NCI-H748 treated with DMSO at 0.1 percent for 48 hours (cell line): ENCODE measurements at regions not wholly inside any gene's neighbourhood (a gene's known extent, or its start where the extent isn't known, plus 50 kb on each side); places are given as distances from the start of the nearest gene placed in this dataset.

Experiments
- DNase-seq: peaks from one replicate; lab custom pipeline; 2025; lab: John Stamatoyannopoulos, UW

GRCh38 chr11:69931060-69931910 is 112.1 kb upstream of the FGF3 start:
- DNase-seq: no peak

DNA sequence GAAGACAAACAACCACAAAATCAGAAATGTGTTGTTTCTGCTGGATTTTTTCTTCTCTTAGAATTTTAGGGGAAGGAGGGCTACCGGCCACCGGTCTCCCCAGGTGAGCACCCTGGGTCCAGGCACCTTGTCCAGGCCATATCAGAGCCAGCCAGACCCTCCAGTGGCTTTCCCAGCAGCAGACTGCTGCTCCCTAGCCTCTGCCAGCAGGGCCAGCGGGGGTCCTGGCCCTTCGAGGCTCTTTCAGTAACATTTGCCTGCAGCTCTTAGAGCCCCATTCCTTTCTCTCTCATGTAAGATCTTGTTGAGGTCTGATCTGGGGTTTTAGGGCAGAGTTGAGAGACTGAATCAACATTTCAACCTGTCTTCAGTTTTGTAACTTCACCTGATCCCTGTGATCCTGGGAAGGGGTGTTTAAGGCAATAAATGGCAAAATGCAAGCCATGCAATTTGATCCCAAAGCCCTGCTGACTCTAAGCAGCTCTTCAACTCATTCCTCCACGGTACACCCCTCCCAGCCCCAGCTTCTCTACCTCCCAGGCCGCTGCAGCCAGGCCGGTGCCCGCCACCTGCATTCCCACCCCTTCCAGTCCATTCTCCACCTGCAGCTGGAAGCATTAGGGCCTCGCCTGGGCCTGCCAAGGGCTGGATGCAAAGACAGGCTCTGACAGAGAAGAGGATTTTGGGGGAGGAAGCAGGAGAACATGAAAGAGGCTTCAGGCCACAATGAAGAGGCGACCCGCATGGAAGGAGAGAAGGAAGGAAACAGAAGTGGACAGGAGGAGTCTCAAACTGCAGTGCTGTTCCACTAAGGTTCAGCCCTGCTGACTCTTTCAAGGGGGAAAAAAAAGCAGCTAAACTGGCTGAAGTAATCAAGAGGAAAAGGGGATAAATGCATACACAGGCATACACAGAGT is 113.0 kb upstream of the FGF3 start:
- no peak for DNase-seq

DNA sequence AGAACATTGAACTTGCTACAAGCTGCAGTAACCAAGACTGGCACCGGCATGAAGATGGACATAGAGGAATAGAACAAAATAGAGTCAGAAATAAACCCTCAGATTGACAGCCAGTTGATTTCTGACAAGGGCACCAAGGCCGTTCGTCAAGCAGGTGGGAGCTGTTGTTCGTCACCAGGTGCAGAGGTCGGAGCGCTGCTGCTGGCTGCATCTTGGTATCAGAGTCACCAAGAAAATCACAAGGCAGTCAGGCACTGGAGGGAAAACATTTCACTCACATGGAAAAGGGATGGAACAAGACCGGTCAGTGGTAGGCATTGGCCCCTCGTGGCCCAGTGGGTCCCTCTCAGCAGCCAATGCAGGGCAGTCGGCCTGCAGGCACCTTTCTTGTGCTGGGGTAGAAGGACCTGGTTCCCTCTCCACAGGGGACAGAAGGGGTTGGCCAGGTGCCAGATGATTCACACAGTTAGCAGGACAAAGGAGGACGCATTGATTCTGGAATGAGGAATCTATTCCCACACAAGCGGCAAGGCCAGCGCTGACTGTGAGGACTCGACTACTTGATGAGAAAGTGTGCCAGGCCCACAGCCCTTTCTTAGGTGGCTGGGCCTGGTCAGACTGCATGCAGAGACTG is 115.8 kb upstream of the FGF3 start:
- DNase-seq: peak; percentile 8

- DNase-seq: no peak
Observed at GRCh38 chr11:69935941-69936505, 116.8 kb upstream of the FGF3 start.

DNA sequence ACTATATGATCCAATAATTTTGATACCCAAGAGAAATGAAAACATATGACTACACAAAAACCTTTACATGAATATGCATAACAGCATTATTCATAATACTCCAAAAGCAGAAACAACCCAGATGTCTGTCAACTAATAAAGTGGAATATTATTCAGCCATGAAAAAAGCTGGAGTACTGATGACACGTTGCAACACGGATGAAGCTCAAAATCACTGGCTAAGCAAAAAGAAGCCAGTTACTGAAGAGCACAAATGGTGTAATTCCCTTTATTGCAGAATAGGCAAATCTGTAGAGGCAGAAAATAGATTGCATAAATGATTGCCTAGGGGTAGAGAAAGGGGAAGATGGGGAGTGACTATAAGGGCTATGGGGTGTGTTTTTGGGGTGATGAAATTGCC is 117.6 kb upstream of the FGF3 start:
- DNase-seq: no peak

GRCh38 chr11:69938206-69938605 is 119.0 kb upstream of the FGF3 start:
- DNase-seq: no peak

DNA sequence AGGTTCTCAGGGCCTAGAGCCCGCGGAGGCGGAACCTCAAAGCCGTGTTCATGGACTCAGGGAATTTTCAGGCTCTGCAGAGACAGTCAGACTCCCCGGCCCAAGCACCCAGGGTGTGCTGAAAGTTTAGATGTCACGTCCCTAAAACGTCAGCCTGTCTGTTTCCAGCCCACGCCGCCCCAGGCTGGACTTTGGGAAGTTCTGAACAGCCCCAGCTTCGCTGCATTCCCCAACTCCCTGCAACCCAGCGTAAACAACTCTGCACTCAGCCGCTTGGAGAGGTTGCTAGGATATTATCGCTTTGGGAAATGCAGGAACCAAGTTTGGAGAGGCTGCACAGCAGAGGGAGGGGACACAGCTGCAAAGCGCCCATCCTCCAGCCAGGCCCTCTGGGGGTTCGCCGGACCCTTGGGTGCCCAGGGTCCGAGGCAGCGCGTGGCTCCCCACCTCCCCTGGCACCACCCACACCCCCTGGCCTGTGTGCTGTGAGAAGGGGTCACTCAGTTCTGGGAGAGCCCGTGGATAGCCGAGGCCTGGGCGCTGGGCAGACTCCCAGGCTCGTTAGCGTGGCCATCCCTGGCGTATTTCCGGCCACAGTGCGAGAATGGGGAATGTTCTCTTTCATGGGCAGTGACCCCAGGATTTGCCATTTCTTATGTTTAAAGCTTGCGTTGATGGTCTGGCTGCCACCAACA is 120.5 kb upstream of the FGF3 start:
- DNase-seq: no peak

DNA sequence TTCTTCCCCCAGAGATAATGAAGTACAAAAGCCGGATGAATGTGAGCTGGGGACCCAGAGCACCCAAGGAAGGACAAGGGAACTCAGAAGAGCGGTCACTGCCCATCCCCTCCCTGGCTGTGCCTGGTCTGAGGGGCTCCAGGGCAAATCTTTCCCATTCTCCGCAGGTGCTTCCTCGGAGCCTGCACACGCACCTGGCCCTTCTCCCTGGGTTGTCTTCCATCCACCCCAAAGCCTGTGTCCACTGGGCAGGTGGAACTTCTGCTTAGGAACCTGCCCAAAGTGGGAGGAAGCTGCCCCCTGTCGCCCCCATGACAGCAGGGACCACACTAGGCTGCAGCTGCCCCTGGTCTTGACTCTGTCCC is 121.0 kb upstream of the FGF3 start:
- DNase-seq: no peak

DNA sequence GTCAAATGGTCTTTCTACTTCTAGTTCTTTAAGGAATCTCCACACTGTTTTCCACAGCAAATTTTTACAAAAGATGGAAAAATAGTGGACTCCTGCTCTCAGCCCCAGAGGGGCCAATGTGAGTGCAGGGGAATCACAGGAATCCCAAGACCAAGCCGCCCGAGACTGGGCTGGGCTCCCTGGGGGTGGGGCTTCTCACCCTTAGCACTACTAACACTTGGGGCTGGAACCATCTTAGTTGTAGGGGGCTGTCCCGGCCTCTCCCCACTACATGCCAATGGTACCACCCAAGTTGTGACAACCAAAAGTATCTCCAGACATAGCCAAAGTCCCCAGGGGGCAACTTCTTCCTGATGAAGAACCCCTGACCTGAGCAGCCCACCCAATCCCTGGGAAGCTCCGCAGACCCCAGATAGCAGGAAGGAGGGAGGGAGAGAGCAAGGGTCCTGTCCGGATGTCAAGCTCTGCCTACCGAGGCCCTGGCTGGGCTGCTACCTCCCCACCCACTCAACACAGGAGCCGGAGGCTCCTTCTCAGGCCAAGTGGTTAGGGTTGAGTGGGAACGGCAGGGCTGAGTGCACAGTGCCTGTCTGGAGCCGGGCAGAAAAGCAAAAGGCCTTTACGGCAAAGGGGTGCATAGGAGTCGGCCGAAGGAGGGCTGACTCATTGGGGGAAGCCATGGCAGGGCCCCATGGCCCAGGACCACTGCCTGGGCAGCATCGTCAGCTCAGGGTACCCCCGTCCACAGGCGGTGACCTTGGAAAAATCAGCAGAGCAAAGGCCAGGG is 122.5 kb upstream of the FGF3 start:
- no peak for DNase-seq

DNA sequence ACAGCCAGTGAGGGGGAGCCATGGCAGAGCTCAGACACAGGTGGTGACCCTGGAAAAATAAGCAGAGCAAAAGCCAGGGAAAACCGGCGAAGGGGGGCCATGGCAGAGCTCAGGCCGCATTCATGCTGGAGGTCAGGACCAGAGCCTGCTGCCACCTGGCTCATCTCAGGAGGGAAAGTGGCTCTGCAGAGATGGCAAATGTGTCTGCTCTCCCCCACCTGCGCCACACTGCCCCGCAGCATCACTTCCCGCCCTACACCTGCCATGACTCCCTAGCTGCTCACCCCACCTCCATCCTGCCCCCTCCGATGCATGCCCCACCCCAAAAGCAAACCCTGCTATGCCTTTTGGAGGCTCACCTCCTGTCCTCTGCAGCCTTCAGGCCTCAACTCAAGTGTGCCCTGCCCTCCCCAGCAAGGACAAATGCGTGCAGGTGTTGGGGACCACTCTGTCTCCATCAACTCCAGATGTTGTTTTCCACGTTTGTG is 123.2 kb upstream of the FGF3 start:
- no peak for DNase-seq

- DNase-seq: no peak
Observed at GRCh38 chr11:69943066-69943465, 123.8 kb upstream of the FGF3 start.

- no peak for DNase-seq
Observed at GRCh38 chr11:69943506-69943905, 124.3 kb upstream of the FGF3 start.

DNA sequence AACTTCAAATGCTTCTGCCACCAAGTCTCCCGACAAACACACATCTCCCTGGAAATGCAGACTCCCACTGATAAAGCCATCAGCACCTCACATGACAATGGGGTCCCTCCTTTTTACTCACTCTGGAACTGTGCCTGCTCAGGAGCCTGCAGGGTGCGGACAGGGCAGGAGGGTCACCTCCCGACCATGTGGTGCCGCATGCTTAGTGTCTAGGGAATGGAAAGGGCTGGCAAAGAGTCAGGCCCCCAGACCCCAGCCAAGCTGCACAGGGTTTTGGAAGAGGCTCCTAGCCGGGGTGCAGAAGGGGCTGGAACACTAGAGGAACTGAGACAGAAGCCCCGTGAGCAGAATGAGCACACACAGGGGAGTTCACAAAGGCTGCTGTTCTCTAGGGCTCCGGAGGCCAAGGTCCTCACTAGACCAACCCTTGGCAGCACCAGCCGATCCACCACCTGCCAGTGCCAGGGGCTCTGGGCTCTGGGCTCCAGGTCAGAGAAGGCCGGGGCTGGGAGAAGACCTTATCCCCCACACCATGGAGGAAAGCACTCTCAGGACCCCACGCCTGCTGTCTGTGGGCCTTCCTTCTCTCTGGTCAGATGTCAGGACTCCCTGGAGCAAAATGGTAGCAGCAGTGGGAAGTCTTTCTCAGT is 125.1 kb upstream of the FGF3 start:
- DNase-seq: no peak

- DNase-seq: no peak
Observed at GRCh38 chr11:69945157-69945556, 125.9 kb upstream of the FGF3 start.

DNA sequence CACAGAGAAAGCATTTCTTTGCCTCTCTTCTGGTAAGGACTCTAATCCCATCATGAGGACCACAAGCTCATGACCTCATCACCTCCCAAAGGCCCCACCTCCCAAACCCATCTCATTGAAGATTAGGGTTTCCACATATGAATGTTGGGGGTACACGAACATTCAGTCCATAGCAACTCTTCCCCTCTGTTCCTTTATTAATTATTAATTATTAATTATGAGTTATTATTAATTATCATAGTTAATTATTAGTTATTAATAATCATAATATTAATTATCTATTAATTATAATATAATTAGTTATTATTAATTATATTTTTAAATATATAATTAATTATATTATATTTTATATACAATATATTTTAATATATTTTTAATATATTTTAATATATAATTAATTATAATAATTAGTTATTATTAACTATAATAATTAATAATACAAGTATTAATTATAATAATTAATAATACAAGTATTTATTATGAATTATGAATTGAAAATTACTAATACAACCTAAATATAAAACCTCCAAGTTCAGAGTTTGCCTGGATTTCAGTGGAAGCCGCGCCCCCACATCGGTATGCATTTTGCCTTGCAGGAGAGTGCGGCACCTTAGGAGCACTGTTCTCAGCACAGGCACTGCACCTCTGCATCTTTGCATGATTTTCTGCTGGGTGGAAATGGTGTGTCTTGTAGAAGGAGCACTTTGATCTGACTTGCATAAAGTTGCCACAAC is 128.0 kb upstream of the FGF3 start:
- DNase-seq: no peak

- no peak for DNase-seq
Observed at GRCh38 chr11:69947793-69948255, 128.6 kb upstream of the FGF3 start.

GRCh38 chr11:69948256-69949141 is 129.3 kb upstream of the FGF3 start:
- no peak for DNase-seq

- DNase-seq: no peak
Observed at GRCh38 chr11:69949327-69949726, 128.8 kb upstream of the ANO1 start.
